OCI-LY3 (cell line): ENCODE measurements at regions not wholly inside any gene's neighbourhood (a gene's known extent, or its start where the extent isn't known, plus 50 kb on each side); places are given as distances from the start of the nearest gene placed in this dataset.

Source experiments
- EZH2phosphoT487 ChIP-seq: fragments of 200-600 bp; shearing (Covaris generic); IDR thresholded peaks from 2 replicates; pipeline ENCODE4 v1.6.1; 2018; ENCODE audit warnings: antibody characterized with exemption, mixed run types, low read depth
- TF ChIP-seq, protein P1 (sequence below): fragments of 200-600, 300-600 bp; sonication (generic); IDR thresholded peaks from 2 replicates; pipeline ENCODE4 v1.5.1; 2014; ENCODE audit warnings: antibody characterized with exemption, low read length, low read depth

DNA sequence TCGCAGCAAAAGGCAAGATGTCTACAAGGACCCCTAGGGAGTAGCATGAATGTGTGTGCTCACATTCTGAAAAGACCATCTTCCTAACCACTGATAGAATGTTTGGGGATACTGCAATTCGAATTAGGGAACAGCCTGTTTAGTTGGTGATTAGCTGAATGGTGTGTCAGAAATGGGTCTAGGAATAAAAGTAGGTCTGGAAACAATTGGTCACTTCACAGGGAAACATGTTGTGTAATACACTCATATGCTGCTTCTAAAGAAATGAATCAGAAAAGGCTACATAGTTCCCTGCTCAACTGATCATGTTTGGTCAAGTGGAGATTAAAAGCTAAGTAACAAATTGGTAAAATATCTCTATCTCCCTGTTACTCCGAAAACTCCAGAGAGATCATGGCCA, 2362.4 kb upstream of the TENM3 start:
- TF ChIP-seq, protein P1, sequence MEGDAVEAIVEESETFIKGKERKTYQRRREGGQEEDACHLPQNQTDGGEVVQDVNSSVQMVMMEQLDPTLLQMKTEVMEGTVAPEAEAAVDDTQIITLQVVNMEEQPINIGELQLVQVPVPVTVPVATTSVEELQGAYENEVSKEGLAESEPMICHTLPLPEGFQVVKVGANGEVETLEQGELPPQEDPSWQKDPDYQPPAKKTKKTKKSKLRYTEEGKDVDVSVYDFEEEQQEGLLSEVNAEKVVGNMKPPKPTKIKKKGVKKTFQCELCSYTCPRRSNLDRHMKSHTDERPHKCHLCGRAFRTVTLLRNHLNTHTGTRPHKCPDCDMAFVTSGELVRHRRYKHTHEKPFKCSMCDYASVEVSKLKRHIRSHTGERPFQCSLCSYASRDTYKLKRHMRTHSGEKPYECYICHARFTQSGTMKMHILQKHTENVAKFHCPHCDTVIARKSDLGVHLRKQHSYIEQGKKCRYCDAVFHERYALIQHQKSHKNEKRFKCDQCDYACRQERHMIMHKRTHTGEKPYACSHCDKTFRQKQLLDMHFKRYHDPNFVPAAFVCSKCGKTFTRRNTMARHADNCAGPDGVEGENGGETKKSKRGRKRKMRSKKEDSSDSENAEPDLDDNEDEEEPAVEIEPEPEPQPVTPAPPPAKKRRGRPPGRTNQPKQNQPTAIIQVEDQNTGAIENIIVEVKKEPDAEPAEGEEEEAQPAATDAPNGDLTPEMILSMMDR: no peak
- TF ChIP-seq EZH2phosphoT487: no peak
